HG02981 (cell line): ENCODE measurements at regions not wholly inside any gene's neighbourhood (a gene's known extent, or its start where the extent isn't known, plus 50 kb on each side); places are given as distances from the start of the nearest gene placed in this dataset.
"Not testable (repeated sequence)": the region's sequence is repeated elsewhere in the genome, so short reads cannot be mapped to it uniquely, and the experiment has no call there.

Experiments
- ATAC-seq: cut with Tn5 transposase; IDR thresholded peaks from one replicate; pipeline ENCODE4 v1.9.1; 2021; ENCODE audit warnings: mild to moderate bottlenecking, moderate library complexity; ENCODE audit not compliant: unreplicated experiment

DNA sequence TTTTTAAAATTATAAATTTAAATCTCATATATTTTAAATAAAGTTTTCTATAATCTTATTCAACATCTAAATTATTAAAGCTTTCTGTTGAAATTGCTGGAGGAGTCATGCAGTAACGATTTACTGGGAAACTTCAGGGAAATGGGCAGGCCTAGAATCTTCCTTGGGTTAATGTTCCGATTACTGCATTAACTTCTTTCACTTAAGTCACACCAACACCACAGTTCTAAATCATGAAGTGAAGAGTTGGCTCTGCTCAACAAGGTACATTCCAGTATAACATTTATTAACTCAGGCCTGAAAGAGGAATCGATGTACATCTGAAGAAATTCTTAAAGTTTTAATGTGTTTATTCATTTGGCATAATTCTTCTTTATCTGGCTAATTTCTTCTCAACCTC is 244.3 kb downstream of the CCER1 start:
- ATAC-seq: no peak

- no peak for ATAC-seq
Measured at GRCh38 chr12:90706036-90706435, 248.9 kb downstream of the CCER1 start.

- no peak for ATAC-seq
Measured at GRCh38 chr12:90695415-90695814, 259.6 kb downstream of the CCER1 start.

DNA sequence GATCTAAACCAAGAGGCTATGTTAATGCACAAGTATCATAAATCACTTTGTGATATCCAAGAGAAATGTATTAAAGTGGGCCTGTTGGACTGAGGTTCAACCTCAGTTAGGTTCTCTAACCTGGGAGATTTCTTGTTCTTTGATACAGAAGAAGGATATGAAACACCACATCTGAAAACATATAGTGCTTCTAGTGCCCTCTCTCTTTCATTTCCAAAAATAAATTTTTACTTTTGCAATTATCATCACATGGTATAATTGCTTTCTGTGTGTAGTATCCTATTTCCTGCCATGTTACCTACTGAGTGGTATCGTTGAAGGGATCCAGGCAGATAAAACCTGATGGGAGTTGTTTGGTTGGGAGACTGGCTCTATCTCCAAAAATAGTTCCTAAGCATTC is 264.9 kb downstream of the CCER1 start:
- ATAC-seq: no peak

DNA sequence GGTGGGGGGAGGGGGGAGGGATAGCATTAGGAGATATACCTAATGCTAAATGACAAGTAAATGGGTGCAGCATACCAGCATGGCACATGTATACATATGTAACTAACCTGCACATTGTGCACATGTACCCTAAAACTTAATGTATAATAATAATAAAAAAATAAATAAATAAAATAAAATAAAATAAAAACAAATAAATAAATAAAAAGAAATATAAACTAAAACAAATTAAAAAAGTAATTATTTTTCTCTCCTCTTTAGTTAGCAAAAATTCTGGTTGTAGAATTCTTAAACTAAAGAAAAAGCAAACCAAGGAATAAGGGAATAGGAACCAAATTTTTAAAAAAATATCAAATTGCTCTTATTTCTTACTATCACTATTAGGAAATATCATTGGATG is 267.3 kb downstream of the CCER1 start:
- not testable (repeated sequence) for ATAC-seq

- ATAC-seq: no peak
Measured at GRCh38 chr12:90683871-90684270, 271.1 kb downstream of the CCER1 start.

DNA sequence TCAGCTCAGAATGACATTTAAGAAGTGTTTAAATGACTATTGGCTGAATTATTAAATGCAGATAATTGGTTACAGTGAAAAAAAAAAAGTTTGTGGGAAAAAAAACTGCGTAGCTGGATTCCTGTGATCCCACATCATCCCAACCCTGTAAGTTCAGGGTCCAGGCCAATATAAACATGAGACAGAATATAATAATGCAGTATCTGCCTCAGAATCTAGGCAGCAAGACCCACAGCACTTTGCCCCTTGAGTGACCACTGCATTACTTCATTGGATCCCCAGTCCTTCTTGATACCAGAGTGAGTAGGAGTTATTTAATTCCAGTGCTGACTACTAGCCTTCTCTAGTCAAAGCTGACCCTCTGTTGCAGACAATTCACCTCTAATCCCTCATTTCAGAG is 272.6 kb downstream of the CCER1 start:
- ATAC-seq: no peak

GRCh38 chr12:90679674-90680073 is 275.3 kb downstream of the CCER1 start:
- ATAC-seq: no peak

GRCh38 chr12:90677552-90677951 is 277.4 kb downstream of the CCER1 start:
- ATAC-seq: no peak

DNA sequence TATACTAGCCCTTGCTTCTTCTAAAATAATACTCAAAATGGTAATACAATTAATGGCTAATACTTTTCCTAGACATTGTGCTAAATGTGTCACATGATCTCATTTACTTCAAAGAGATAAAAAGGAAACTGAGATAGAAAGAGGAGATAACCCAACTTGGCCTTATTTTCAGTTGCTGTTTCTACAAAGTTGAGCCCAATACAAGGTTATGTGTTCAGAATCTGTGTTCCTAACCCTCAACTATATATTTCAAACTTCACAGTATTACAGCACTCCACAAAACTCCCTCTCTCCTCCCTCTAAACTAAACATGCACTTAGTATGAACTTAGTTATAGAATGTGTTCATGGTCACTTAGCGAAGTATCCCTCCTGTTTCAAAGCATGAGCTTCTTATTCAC is 277.9 kb downstream of the CCER1 start:
- no peak for ATAC-seq

DNA sequence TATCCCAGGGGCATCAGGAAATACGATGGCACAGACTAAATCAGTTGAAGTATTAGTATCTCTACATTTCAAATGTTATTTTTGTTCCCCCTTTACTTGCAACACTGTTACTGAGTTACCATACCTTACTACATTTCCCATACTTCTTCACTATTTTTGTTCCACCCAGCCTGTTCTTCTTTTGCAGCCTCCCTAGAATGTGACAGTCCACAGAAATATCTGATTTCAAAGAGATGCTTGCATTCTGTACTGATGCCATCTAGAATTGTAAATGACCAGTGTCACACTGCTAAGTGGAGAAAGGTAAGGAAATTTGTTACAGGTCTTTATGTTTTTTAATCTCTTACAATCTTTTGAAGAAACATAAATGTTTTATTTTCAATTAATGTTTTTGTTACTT is 279.9 kb downstream of the CCER1 start:
- no peak for ATAC-seq

DNA sequence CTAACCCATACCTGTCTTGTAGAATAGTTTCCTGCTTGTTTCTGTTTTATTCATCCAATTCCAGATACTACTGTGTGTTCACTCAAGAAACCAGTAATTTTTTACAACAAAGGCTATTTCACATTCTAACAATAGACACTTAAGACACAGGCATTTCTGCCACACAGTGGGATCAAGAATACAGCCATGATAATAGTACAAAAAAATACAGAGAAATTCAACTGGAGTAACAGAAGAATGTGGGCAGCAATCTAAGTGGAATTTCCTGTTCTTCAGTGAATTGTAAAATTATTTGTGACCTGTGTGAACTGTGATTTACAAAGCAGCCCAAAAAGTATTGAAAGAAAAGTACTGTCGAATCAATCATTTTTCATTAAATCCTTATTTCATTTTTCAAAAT is 282.9 kb downstream of the CCER1 start:
- no peak for ATAC-seq

DNA sequence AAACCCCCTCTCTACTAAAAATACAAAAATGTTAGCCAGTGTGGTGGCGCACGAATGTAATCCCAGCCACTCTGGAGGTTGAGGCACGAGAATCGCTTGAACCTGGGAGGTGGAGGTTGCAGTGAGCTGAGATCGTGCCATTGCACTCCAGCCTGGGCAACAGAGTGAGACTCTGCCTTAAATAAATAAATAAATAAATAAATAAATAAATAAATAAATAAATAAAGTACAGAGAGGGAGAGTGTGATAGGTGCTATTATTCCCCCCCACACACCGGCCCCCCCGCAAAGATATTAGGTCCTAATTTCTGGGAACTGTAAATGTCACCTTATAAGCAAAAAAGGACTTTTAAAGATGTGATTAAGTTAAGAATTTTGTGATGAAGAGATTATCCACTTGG is 291.0 kb downstream of the CCER1 start:
- not testable (repeated sequence) for ATAC-seq

DNA sequence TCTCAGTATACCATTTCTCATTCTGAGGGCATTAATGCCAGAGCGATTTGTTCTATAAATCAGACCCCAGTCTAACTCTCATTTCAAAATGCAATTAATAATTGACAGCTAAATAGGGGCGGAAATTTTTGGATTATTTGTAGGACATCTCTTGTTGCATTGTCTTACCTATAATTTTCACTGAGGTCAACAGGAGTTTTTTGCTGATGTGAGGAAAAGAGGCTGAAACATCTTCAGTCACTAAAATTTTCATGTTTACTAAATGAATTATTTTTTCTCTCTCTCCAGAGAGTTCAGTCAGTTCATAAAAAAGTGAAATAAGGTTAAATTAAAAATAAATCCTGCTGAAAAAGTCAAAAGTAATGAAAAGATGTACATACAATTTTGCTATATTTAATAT is 295.9 kb downstream of the CCER1 start:
- no peak for ATAC-seq

DNA sequence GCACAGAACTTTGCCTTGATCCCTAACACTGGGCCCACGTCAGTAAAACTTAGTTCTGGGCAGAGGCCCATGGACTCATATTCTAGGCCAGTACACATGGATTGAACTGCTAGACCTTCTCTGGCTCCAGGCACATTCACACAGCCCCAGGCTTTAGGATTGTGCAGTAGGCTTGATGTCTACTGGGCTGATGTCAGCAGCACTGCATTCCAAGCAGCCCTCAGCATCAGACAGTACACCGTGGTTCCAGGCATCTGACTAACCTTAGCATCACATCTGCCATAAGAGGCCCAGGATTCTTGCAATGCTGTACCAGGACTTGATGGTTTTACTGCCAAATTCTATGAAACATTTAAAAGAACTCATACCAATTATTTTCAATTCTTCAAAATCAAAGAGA is 301.9 kb downstream of the CCER1 start:
- ATAC-seq: no peak

GRCh38 chr12:90652280-90652679 is 302.7 kb downstream of the CCER1 start:
- no peak for ATAC-seq

GRCh38 chr12:90645181-90645580 is 309.8 kb downstream of the CCER1 start:
- no peak for ATAC-seq

GRCh38 chr12:90631591-90632212 is 323.3 kb downstream of the CCER1 start:
- no peak for ATAC-seq

GRCh38 chr12:90630006-90630405 is 325.0 kb downstream of the CCER1 start:
- ATAC-seq: no peak

DNA sequence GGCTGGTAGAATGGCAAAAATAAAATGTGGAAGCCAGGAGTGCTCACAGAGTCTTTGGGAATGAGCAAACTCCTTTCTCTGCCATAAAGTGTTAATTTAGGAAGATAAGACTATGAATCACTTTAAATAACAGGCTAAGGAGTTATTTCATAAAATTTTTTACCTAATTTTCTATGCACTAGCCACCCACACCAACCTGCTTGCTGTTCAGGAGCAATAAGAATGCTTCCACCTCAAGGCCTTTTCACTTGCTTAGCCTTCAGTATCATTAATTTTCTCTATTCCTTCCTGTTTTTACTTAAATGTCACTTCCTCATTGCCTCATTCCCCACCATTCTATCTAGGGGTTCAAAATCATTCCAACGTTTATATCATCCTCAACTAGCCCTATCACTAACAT is 326.8 kb downstream of the CCER1 start:
- ATAC-seq: no peak

GRCh38 chr12:90627180-90627896 is 327.6 kb downstream of the CCER1 start:
- ATAC-seq: no peak

DNA sequence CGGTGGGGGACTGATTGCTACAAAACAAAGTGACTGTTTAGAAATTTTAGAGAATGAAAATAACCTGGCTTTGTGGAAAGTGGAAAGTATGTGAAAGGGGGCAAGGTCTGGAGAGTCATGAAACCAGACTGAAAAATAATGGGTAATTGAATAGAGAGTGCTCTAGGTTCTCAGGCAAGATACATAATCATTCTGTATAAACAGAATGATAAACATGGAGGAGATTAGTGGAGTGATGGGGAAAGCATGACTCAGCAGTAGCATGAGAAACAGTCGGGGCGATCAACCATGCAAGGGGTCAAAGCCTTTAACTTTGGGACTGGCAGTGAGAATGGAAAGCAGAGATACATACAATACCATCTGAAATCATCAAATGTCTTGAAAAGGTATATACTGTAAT is 332.5 kb downstream of the CCER1 start:
- no peak for ATAC-seq

DNA sequence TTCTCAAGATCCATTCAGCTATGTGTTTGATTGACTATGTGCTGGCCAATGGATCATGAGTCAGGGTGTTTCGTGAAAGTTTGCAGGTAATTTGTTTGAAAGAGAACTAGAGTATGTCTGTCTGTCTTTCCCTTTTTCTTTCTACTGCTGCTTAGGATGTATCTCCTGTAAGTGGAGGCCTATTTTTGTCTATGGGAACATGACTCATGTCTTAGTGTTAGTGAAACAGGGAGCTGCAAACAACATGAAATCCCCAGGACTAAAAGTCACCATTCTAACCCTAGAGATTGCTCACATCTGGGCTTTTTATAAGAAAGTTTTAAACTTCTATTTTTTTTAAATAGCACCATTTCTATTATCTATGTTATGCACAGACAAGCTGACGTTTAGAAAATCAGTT is 333.0 kb downstream of the CCER1 start:
- ATAC-seq: no peak
